Activated CD4-positive, alpha-beta T cell treated with anti-CD3 and anti-CD28 coated beads, Interleukin-2, amount 50 U/mL, for 48 hours (primary cell): ENCODE measurements at regions not wholly inside any gene's neighbourhood (a gene's known extent, or its start where the extent isn't known, plus 50 kb on each side); places are given as distances from the start of the nearest gene placed in this dataset.
"Not testable (repeated sequence)": the region's sequence is repeated elsewhere in the genome, so short reads cannot be mapped to it uniquely, and the experiment has no call there.

Experiments
- DNase-seq, 2 experiments: peaks; one replicate each; pipeline ENCODE4 v3.0.0-alpha.2; 2020

GRCh38 chr17:30712859-30713258 is 111.6 kb downstream of the CRLF3 start:
- DNase-seq, result not testable (repeated sequence)

- DNase-seq, result not testable (repeated sequence)
Observed at GRCh38 chr17:30711626-30712507, 112.6 kb downstream of the CRLF3 start.

GRCh38 chr17:30711176-30711575 is 113.3 kb downstream of the CRLF3 start:
- not testable (repeated sequence) for DNase-seq

- not testable (repeated sequence) for DNase-seq
Observed at GRCh38 chr17:30710276-30711088, 114.0 kb downstream of the CRLF3 start.

GRCh38 chr17:30709561-30710275 is 114.8 kb downstream of the CRLF3 start:
- DNase-seq, result peak in 1 of 2 experiments; percentile 15

- DNase-seq, result not testable (repeated sequence)
Observed at GRCh38 chr17:30709096-30709495, 115.4 kb downstream of the CRLF3 start.

GRCh38 chr17:30708241-30709078 is 116.0 kb downstream of the CRLF3 start:
- peak; percentile 69 to 79 for DNase-seq

- DNase-seq, result not testable (repeated sequence)
Observed at GRCh38 chr17:30707724-30708240, 116.7 kb downstream of the CRLF3 start.

- not testable (repeated sequence) for DNase-seq
Observed at GRCh38 chr17:30706461-30707335, 117.8 kb downstream of the CRLF3 start.

GRCh38 chr17:30706004-30706403 is 118.5 kb downstream of the CRLF3 start:
- not testable (repeated sequence) for DNase-seq

- no peak for DNase-seq
Observed at GRCh38 chr17:30701498-30701989, 122.9 kb downstream of the CRLF3 start.

- not testable (repeated sequence) for DNase-seq
Observed at GRCh38 chr17:30700833-30701232, 123.7 kb downstream of the CRLF3 start.

- peak; percentile 73 to 77 for DNase-seq
Observed at GRCh38 chr17:30697619-30698460, 126.7 kb downstream of the CRLF3 start.

- no peak for DNase-seq
Observed at GRCh38 chr17:30696234-30696633, 128.3 kb downstream of the CRLF3 start.

GRCh38 chr17:30695265-30695811 is 129.2 kb downstream of the CRLF3 start:
- not testable (repeated sequence) for DNase-seq

- peak; percentile 45 to 58 for DNase-seq
Observed at GRCh38 chr17:30693772-30694171, 130.7 kb downstream of the CRLF3 start.

GRCh38 chr17:30689266-30690000 is 135.1 kb downstream of the CRLF3 start:
- not testable (repeated sequence) for DNase-seq
